ENCODE measurements at regions not wholly inside any gene's neighbourhood (a gene's known extent, or its start where the extent isn't known, plus 50 kb on each side); places are given as distances from the start of the nearest gene placed in this dataset.

DNA sequence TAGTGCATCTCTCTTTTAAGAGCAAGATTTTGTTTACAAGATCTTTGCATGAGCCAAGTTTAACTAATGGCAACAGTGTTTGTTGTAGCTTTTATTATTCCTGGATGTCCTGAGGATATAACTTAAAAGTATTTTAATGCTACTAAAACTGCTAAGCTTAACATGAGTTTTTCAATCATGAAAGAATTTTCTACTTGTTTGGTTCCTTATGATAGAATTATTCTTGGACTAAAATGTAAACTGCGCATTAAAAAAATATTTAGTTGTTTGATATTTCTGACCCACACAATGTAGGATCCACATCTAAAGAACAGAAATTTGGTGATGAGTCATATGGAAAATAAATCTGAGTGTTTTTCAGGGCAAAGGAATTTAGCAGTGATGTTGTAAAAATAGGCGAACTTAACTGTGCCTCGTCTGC, 70.8 kb downstream of the RAP2B start:
- H3K27me3 ChIP-seq (ENCODE audit: control insufficient read depth in 1 of 2, insufficient read depth in 2 of 2, low read length in 2 of 2), result no peaks in the 10 kb centered on the region
- H3K4me1 ChIP-seq (ENCODE audit: insufficient read depth, low read length), result peaks cover 6% of the 10 kb centered on the region
- no peaks in the 10 kb centered on the region for H3K36me3 ChIP-seq (ENCODE audit: insufficient read depth, low read length)
- no peaks in the 10 kb centered on the region for H3K9me3 ChIP-seq (ENCODE audit: control insufficient read depth in 1 of 2, insufficient read depth in 1 of 2, low read length in 2 of 2)
- no peak for DNase-seq
- no peak overlapping the region for H3K27ac Mint-ChIP-seq
- no peaks in the 10 kb centered on the region for H3K9me3 Mint-ChIP-seq
- H3K36me3 Mint-ChIP-seq (ENCODE audit: low read depth), result no peaks in the 10 kb centered on the region
- no peak for ATAC-seq (ENCODE audit: poor library complexity)
- no peaks in the 10 kb centered on the region for H3K27me3 Mint-ChIP-seq
- TF ChIP-seq, protein P1, sequence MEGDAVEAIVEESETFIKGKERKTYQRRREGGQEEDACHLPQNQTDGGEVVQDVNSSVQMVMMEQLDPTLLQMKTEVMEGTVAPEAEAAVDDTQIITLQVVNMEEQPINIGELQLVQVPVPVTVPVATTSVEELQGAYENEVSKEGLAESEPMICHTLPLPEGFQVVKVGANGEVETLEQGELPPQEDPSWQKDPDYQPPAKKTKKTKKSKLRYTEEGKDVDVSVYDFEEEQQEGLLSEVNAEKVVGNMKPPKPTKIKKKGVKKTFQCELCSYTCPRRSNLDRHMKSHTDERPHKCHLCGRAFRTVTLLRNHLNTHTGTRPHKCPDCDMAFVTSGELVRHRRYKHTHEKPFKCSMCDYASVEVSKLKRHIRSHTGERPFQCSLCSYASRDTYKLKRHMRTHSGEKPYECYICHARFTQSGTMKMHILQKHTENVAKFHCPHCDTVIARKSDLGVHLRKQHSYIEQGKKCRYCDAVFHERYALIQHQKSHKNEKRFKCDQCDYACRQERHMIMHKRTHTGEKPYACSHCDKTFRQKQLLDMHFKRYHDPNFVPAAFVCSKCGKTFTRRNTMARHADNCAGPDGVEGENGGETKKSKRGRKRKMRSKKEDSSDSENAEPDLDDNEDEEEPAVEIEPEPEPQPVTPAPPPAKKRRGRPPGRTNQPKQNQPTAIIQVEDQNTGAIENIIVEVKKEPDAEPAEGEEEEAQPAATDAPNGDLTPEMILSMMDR (IDR thresholded peaks at IDR 0.05), result no peak
- intact Hi-C loops (cut with DNase I, micrococcal nuclease), result no loop called here
- no peak overlapping the region for H3K27ac ChIP-seq (ENCODE audit: low read depth in 1 of 2, low read length in 2 of 2)
- CTCF ChIA-PET, result no interaction called here
- H3K4me1 Mint-ChIP-seq (ENCODE audit: low read depth), result peaks cover 19% of the 10 kb centered on the region
- H3K4me3 ChIP-seq (ENCODE audit: low read length), result no peak overlapping the region
- POLR2A ChIA-PET, result no interaction called here
- H3K4me3 Mint-ChIP-seq, result no peak overlapping the region

DNA sequence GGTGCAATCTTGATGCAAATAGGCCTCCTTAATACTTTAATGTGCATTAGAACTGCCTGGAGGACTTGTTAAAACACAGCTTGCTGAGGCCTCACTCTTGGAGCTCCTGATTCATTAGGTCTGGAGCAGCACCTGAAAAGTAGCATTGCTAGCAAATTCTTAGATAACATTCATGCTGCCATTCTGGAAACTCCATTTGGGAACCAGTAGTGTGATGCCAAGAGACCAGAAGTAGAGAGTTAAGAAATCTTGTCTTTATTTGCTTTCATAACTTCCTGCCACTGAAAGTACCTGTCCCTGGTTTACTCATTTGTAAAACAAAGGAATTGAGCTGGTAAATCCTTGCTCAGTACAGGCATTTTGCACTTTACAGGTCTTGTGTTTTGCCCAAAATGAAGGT, 72.0 kb downstream of the RAP2B start:
- no peak for ATAC-seq (ENCODE audit: poor library complexity)
- TF ChIP-seq, protein P1 (IDR thresholded peaks at IDR 0.05), result no peak
- Histone ChIP-seq H3K36me3 (ENCODE audit: insufficient read depth, low read length) (no peaks in the 10 kb centered on the region), H3K27me3 (ENCODE audit: control insufficient read depth in 1 of 2, insufficient read depth in 2 of 2, low read length in 2 of 2) (no peaks in the 10 kb centered on the region), H3K9me3 (ENCODE audit: control insufficient read depth in 1 of 2, insufficient read depth in 1 of 2, low read length in 2 of 2) (no peaks in the 10 kb centered on the region), H3K4me3 (ENCODE audit: low read length) (no peak overlapping the region), H3K27ac (ENCODE audit: low read depth in 1 of 2, low read length in 2 of 2) (no peak overlapping the region), H3K4me1 (ENCODE audit: insufficient read depth, low read length) (peaks cover 6% of the 10 kb centered on the region)
- Mint-ChIP-seq H3K27ac (no peak overlapping the region), H3K4me1 (ENCODE audit: low read depth) (peaks cover 19% of the 10 kb centered on the region), H3K27me3 (no peaks in the 10 kb centered on the region), H3K9me3 (no peaks in the 10 kb centered on the region), H3K36me3 (ENCODE audit: low read depth) (no peaks in the 10 kb centered on the region), H3K4me3 (no peak overlapping the region)
- intact Hi-C loops (cut with DNase I, micrococcal nuclease), result no loop called here
- POLR2A ChIA-PET, result no interaction called here
- CTCF ChIA-PET, result interaction anchor here (1.2 to 1.9 kb wide), 4 partner anchors 11 to 56 kb away, joined by 3 to 5 read pairs (median 4); no protein-coding TSS in a partner anchor
- DNase-seq, result no peak

- Histone ChIP-seq H3K27ac (ENCODE audit: low read depth in 1 of 2, low read length in 2 of 2) (no peak overlapping the region), H3K4me1 (ENCODE audit: insufficient read depth, low read length) (no peaks in the 10 kb centered on the region), H3K27me3 (ENCODE audit: control insufficient read depth in 1 of 2, insufficient read depth in 2 of 2, low read length in 2 of 2) (no peaks in the 10 kb centered on the region), H3K36me3 (ENCODE audit: insufficient read depth, low read length) (no peaks in the 10 kb centered on the region), H3K4me3 (ENCODE audit: low read length) (no peak overlapping the region), H3K9me3 (ENCODE audit: control insufficient read depth in 1 of 2, insufficient read depth in 1 of 2, low read length in 2 of 2) (peaks cover 3% of the 10 kb centered on the region in 2 experiments)
- H3K27ac Mint-ChIP-seq, result no peak overlapping the region
- peaks cover 16% of the 10 kb centered on the region for H3K4me1 Mint-ChIP-seq (ENCODE audit: low read depth)
- peak in 3 of 14 experiments; percentile 15 to 59 (median 19) for DNase-seq
- H3K36me3 Mint-ChIP-seq (ENCODE audit: low read depth), result peaks cover 4% of the 10 kb centered on the region
- no peak for ATAC-seq (ENCODE audit: poor library complexity)
- intact Hi-C loops (cut with DNase I, micrococcal nuclease), result no loop called here
- H3K27me3 Mint-ChIP-seq, result no peaks in the 10 kb centered on the region
- POLR2A ChIA-PET, result no interaction called here
- CTCF ChIA-PET, result no interaction called here
- no peaks in the 10 kb centered on the region for H3K9me3 Mint-ChIP-seq
- TF ChIP-seq, protein P1 (IDR thresholded peaks at IDR 0.05), result no peak
- no peak overlapping the region for H3K4me3 Mint-ChIP-seq
Observed at GRCh38 chr3:153242896-153243295, 80.9 kb downstream of the RAP2B start.
